K562 (cell line): ENCODE measurements at regions not wholly inside any gene's neighbourhood (a gene's known extent, or its start where the extent isn't known, plus 50 kb on each side); places are given as distances from the start of the nearest gene placed in this dataset.

Experiments used
- ATAC-seq: fragments of 200-7000 bp; cut with Tn5 transposase; 3 replicates; pipeline ENCODE4 v1.9.1; 2020; ENCODE audit warnings: moderate library complexity
- BruUV-seq: library from RNA; stranded (reverse); fragments of 400-500 nt; replicated peaks from 2 replicates; lab custom pipeline; 2021; lab: Mats Ljungman, UMichigan
- CTCF ChIA-PET: fragments of 300-600 bp; formaldehyde crosslinking; extraction: SDS; loops from one replicate; lab custom pipeline; 2021; ENCODE audit warnings: low intra/inter-chr PET ratio; lab: Yijun Ruan, JAX
- POLR2A ChIA-PET: fragments of 300-600, 350-650 bp; sonication (Branson Sonifier 250); formaldehyde crosslinking; extraction: SDS; loops from one replicate; lab custom pipeline; 2021; ENCODE audit warnings: antibody characterized with exemption, inconsistent platforms; lab: Yijun Ruan, JAX
- DNase-seq, 4 experiments: peaks; one replicate each; pipeline versions ENCODE4 v3.0.0 to v3.0.0-alpha.2; 2011 to 2018; ENCODE audit warnings: low spot score in 3 of 4, mixed read lengths in 3 of 4; ENCODE audit errors: extremely low read depth in 1 of 4
- FAIRE-seq: peaks from 2 replicates; lab custom pipeline; 2011; peaks lifted over from hg19 to GRCh38; lab: Jason Lieb, UNC
- H2AFZ ChIP-seq: 2 replicates; pipeline ENCODE4 v1.6.0; 2011; ENCODE audit warnings: low read depth, low read length, control low read depth, inconsistent platforms
- H3K27ac ChIP-seq: fragments of 200-600 bp; 3 replicates; pipeline ENCODE4 v1.8.0; 2011; ENCODE audit warnings: low read depth, mild to moderate bottlenecking, control low read depth, inconsistent platforms, low read length, moderate library complexity, mixed read lengths; ENCODE audit errors: extremely low read depth
- H3K27me3 ChIP-seq, 2 experiments: fragments of 300-600 bp in 1 of 2; 2 replicates in 1 of 2; 3 replicates in 1 of 2; pipeline versions ENCODE4 v1.6.0 to v1.8.0; 2011; ENCODE audit warnings: inconsistent platforms in 2 of 2, low read length in 2 of 2, mild to moderate bottlenecking in 1 of 2, mixed read lengths in 1 of 2, moderate library complexity in 1 of 2; ENCODE audit not compliant: control insufficient read depth in 2 of 2, insufficient read depth in 2 of 2
- H3K36me3 ChIP-seq: fragments of 300-600 bp; 3 replicates; pipeline ENCODE4 v1.8.0; 2011; ENCODE audit warnings: mild to moderate bottlenecking, low read length, inconsistent platforms; ENCODE audit not compliant: control insufficient read depth, insufficient read depth
- H3K4me1 ChIP-seq, 2 experiments: fragments of 200-600 bp in 1 of 2; replicated peaks in 1 of 2; 2 replicates in 1 of 2; 3 replicates in 1 of 2; pipeline versions ENCODE4 v1.5.1 to v1.8.0; 2011; ENCODE audit warnings: inconsistent platforms in 2 of 2, low read length in 2 of 2, mild to moderate bottlenecking in 1 of 2, mixed read lengths in 1 of 2, moderate library complexity in 1 of 2; ENCODE audit not compliant: control insufficient read depth in 2 of 2, insufficient read depth in 2 of 2
- H3K4me2 ChIP-seq: 2 replicates; pipeline ENCODE4 v1.6.1; 2011; ENCODE audit warnings: low read length, control low read depth, inconsistent platforms, mixed read lengths; ENCODE audit not compliant: insufficient read depth
- H3K4me3 ChIP-seq: fragments of 200-600 bp; sonication (generic), shearing (Covaris generic); 2 replicates; pipeline ENCODE4 v1.5.1; 2016; ENCODE audit warnings: control low read depth, inconsistent platforms
- H3K79me2 ChIP-seq: fragments of 200-600 bp; 3 replicates; pipeline ENCODE4 v1.8.0; 2011; ENCODE audit warnings: low read length, inconsistent platforms; ENCODE audit not compliant: control insufficient read depth, insufficient read depth
- H3K9ac ChIP-seq, 2 experiments: 2 replicates each; pipeline versions ENCODE4 v1.6.0 to v1.6.1; 2011; ENCODE audit warnings: low read depth in 2 of 2, low read length in 2 of 2, control low read depth in 1 of 2, inconsistent platforms in 1 of 2, mild to moderate bottlenecking in 1 of 2, mixed read lengths in 1 of 2; ENCODE audit not compliant: insufficient read depth in 1 of 2
- H3K9me1 ChIP-seq: one replicate; pipeline ENCODE4 v1.6.0; 2011; ENCODE audit warnings: inconsistent platforms, mild to moderate bottlenecking, low read length, moderate library complexity; ENCODE audit not compliant: control insufficient read depth, insufficient read depth
- H3K9me3 ChIP-seq: replicated peaks from 2 replicates; pipeline ENCODE4 v1.5.1; 2011; ENCODE audit warnings: low read depth, low read length, inconsistent platforms; ENCODE audit not compliant: control insufficient read depth, insufficient read depth
- H4K20me1 ChIP-seq: replicated peaks from 2 replicates; pipeline ENCODE4 v1.6.1; 2011; ENCODE audit warnings: low read length, inconsistent platforms, mixed read lengths; ENCODE audit not compliant: control insufficient read depth, insufficient read depth
- AFF4 ChIP-seq: sonication (generic); formaldehyde crosslinking; IDR thresholded peaks from 2 replicates; pipeline ENCODE4 v1.8.0; 2023; ENCODE audit warnings: mild to moderate bottlenecking, missing genetic modification reagents
- CREM ChIP-seq: IDR thresholded peaks from 2 replicates; pipeline ENCODE4 v1.6.1; 2014; ENCODE audit warnings: antibody characterized with exemption, low read depth
- CTCFL ChIP-seq: IDR thresholded peaks from 2 replicates; pipeline ENCODE4 v1.6.1; 2011; ENCODE audit warnings: borderline replicate concordance, low read depth, mild to moderate bottlenecking, moderate library complexity, low read length; ENCODE audit not compliant: insufficient read depth, poor library complexity, severe bottlenecking
- DEAF1 ChIP-seq: fragments of 450-650 bp; formaldehyde crosslinking; IDR thresholded peaks from 2 replicates; pipeline ENCODE4 v1.4.0; 2020; ENCODE audit warnings: mild to moderate bottlenecking, moderate library complexity
- HNRNPH1 ChIP-seq: fragments of 200-400 bp; formaldehyde crosslinking; optimal IDR thresholded peaks from 2 replicates; pipeline ENCODE3; 2017; ENCODE audit warnings: low read depth, mild to moderate bottlenecking, low read length, moderate library complexity
- LCOR ChIP-seq: sonication (generic); formaldehyde crosslinking; IDR thresholded peaks from 2 replicates; pipeline ENCODE4 v1.8.0; 2022; ENCODE audit warnings: mild to moderate bottlenecking, missing genetic modification reagents
- NELFE ChIP-seq: IDR thresholded peaks from 2 replicates; pipeline ENCODE4 v1.6.1; 2011; ENCODE audit warnings: mild to moderate bottlenecking; ENCODE audit not compliant: insufficient read depth, insufficient read length
- ZFP1 ChIP-seq: fragments of 450-650 bp; formaldehyde crosslinking; IDR thresholded peaks from 2 replicates; pipeline ENCODE4 v1.4.0; 2020; ENCODE audit warnings: mild to moderate bottlenecking, mixed read lengths
- ZHX1 ChIP-seq: fragments of 150-350 bp; conservative IDR thresholded peaks from 2 replicates; pipeline ENCODE4 v1.6.1; 2014; ENCODE audit warnings: low read length
- ZNF324 ChIP-seq: fragments of 250-450 bp; sonication (Bioruptor Pico); IDR thresholded peaks from 2 replicates; pipeline ENCODE4 v1.4.0; 2020; ENCODE audit warnings: mild to moderate bottlenecking
- WGBS: fragments of 100-300 bp; shearing (Covaris generic); methylation state at CpG from one replicate; pipeline ENCODE4 v1.1.6; 2016; ENCODE audit warnings: low coverage, mixed read lengths; ENCODE audit not compliant: insufficient coverage; ENCODE audit errors: missing lambda C conversion rate; 5-methylcytosine and 5-hydroxymethylcytosine counted together
- in situ Hi-C: fragments of 300-500 bp; cut with MboI; formaldehyde crosslinking; loops from 4 replicates; pipeline ENCODE4 v1.15.0; 2018; ENCODE audit warnings: inconsistent platforms, mixed read lengths
- intact Hi-C: fragments of 100-400 bp; cut with micrococcal nuclease; formaldehyde crosslinking; loops from 2 replicates; pipeline ENCODE4 v1.14.2; 2022

- no peak for TF ChIP-seq ZHX1
These were observed 509.2 kb upstream of the SLC35B3 start (continued) for GRCh38 chr6:8944548-8944947.

GRCh38 chr6:8943073-8943472, 507.7 kb upstream of the SLC35B3 start:
- in situ Hi-C loops (no loop called here), intact Hi-C loops (no loop called here)
- Histone ChIP-seq H3K79me2 (no peaks in the 10 kb centered on the region), H3K4me2 (no peak overlapping the region), H3K4me1 (no peaks in the 10 kb centered on the region), H3K9me3 (no peaks in the 10 kb centered on the region; the same call in 1 of the 2 replicates), H3K4me3 (no peak overlapping the region), H3K9ac (no peak overlapping the region), H3K27me3 (no peaks in the 10 kb centered on the region), H3K9me1 (no peaks in the 10 kb centered on the region), H4K20me1 (no peaks in the 10 kb centered on the region), H2AFZ (no peak overlapping the region), H3K27ac (no peak overlapping the region), H3K36me3 (no peaks in the 10 kb centered on the region)
- ATAC-seq: no peak
- WGBS: 0% methylated on average over 3 of the region's 3 CpGs
- ChIA-PET POLR2A (no interaction called here), CTCF (no interaction called here)
- no TSS peak for BruUV-seq
- FAIRE-seq: no peak
- DNase-seq: no peak
- TF ChIP-seq LCOR (CRISPR knock-in tag) (no peak), NELFE (no peak), ZNF324 (CRISPR knock-in tag) (no peak), DEAF1 (CRISPR knock-in tag) (no peak), HNRNPH1 (no peak), AFF4 (CRISPR knock-in tag) (no peak), CREM (no peak), ZFP1 (CRISPR knock-in tag) (no peak), CTCFL (no peak)
